ENCODE measurements at regions not wholly inside any gene's neighbourhood (a gene's known extent, or its start where the extent isn't known, plus 50 kb on each side); places are given as distances from the start of the nearest gene placed in this dataset.

GRCh38 chr16:87098361-87098760 lies 218.8 kb downstream of the C16orf95 start:
- TF ChIP-seq CTCF (conservative IDR thresholded peaks at IDR 0.05; ENCODE audit: low read length), result no peak
- TF ChIP-seq EZH2phosphoT487 (IDR thresholded peaks at IDR 0.05; ENCODE audit: borderline replicate concordance, low read depth, low read length), result no peak

All from OCI-LY7 (cell line).